HTR-8/SVneo (cell line): ENCODE measurements at regions not wholly inside any gene's neighbourhood (a gene's known extent, or its start where the extent isn't known, plus 50 kb on each side); places are given as distances from the start of the nearest gene placed in this dataset.
"Not testable (repeated sequence)": the region's sequence is repeated elsewhere in the genome, so short reads cannot be mapped to it uniquely, and the experiment has no call there.

Source experiments
- DNase-seq: peaks from one replicate; pipeline ENCODE4 v3.0.0; 2011; ENCODE audit warnings: low spot score, mixed read lengths; ENCODE audit not compliant: insufficient read length
- FAIRE-seq: peaks from 2 replicates; lab custom pipeline; 2011; peaks lifted over from hg19 to GRCh38; lab: Jason Lieb, UNC

DNA sequence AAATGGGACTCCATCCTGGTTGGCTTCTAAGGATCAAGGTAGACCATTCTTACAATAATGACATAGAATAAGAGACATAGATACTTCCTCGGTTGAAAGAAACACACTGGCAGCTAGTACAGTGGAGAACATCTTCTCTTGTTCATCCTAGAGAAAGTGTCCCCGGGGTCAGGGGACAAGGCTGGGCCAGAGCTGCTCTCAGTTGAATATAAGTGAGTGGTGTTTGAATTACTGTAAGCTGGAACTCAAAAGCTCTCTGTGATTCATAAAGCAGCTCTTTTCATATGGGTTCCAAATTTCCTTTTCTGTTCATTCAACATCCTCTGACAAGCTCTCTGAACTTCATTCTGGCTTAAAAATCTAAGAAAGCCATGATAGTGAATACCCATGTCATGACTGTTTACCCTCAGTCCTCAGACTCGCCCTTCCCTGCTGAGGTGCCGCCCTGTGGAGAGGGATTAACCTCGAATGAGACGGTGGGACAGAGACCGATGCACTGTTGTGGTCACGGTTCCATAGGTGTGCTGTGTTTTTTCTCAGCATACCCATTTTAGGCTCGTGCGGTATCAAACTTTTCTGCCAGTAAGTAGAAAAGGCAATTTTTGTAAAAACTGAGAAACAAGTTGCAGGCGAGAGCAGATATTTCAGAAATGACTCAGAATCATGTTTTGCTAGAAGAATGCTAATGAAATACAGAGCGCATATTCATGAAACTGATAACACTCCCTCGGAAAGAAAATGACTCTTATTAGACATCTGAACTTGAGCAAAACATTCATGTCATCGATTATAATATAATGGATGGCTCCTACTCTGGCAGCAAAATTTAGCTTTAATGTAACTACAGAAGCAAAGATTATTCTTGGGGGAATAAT lies 351.1 kb downstream of the ANAPC1 start:
- FAIRE-seq, result peak; percentile 59
- DNase-seq, result not testable (repeated sequence)

DNA sequence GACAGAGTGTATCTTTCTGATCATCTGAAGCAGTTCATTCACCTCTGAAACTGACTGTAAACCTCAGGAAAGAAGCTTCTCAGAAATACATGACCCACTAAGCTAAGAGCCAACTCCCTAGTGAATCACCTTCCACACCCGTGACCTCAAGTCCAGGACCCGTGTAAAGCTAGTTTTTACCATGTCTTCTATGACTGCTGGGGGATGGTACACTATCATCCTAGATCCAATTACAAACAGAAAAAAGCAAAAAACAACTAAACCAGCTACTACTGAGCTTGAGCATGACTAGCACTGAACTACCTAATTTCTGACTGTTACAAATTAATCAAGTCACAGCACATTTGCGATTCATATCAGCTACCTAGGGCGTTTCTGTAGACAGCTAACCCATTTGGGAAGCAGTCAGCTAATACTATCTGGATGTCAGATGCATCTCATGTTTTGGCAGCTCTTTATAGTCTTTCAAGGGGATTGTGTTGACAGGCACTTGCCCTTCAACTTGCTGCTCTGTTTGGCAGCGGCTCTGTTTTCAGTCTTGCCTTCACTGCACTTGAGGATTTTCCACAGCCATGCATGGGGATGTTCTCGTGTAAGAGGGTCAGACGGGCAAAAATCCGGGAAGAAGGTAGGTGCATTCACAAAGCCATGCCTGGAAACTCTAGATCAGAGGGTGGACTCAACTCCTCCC lies 350.3 kb downstream of the ANAPC1 start:
- DNase-seq, result not testable (repeated sequence)

DNA sequence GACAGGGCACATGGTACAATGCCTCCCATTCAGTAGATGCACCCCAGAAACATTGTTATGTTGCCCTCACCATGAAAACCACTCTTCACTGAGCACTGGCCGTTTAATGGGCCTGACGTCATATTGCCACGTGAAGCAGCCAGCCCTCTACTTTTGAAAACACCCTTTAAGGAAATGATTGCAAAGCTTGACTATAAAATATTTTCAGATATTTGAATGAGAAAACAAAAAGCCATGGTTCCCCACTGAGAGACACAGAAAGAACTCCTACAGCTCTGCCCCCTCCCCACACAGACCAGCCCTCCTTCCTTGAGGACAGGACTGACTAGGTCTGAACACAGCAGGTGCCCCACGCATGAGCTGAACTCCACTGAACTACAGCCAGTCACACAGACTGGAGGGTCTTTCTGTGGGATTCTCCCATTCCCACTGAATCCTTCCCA lies 349.1 kb downstream of the ANAPC1 start:
- FAIRE-seq (no peak), DNase-seq (no peak)

More for the DNA sequence above, 350.3 kb downstream of the ANAPC1 start:
- FAIRE-seq, result peak; percentile 20

DNA sequence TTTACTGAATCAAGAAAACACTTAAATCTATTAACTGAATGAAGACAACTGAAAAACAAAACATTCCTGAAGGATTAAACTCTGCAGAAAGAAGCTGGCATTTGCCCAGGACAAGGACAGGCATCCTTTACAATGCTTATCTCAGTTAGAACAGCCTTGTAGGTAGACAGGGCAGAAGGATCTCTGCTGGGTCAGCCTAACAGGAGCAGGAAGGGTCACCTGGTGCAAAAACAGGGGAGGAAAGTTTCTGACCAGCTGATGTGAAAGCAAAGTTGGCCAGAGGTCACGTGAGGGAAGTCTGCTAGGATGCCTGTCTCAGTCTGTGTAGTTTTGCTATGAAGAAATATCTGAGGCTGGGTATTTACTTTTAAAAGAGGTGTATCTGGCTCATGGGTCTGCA lies 348.6 kb downstream of the ANAPC1 start:
- FAIRE-seq, result no peak
- peak; percentile 7 for DNase-seq

DNA sequence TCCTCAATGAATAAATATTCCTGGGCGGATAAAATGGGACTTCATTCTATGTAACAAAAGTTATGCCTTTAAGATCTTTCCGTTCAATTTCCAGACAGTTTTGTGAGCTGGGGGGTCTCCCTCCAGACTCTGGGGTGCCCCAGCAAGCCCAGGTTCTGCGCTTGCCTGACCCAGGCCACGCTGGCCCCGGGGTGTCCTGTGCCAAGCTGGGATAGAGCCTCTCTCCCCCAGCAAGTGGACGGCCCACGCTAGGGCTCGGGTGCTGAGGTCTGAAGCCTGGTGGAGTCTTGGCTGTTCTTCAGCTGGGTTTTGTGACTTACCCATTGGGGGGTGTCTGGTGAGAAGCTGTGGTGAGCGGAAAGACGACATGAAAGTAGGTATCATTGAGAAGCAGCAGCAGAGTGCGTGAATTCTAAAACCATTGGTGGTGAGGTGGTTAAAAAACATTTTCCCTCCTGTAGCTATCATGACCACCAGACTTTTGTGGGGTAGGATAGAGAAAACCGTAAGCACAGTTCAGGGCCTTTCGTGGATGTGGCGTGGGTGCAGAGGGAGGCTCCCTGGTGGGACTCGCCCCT lies 346.8 kb downstream of the ANAPC1 start:
- no peak for FAIRE-seq
- DNase-seq, result no peak

DNA sequence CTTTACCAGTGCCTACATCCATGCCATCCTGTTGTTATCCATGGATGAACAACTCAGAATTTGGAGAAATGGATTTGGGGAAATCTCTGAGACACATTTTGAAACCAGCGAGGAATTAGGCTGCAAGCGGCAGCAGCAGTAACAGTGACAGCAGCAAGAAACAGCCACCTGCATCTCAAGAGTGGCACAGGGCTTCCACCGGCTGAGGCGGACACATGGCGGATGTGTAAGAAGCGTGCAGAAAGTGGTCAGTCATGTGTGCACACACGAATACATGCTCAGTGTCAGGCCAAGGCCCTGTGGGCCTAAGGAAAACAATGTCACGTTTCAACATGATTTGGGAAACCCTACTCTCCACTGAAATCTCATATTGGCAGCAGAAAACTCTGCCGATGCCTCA lies 344.0 kb downstream of the ANAPC1 start:
- peak; percentile 16 for FAIRE-seq
- not testable (repeated sequence) for DNase-seq

DNA sequence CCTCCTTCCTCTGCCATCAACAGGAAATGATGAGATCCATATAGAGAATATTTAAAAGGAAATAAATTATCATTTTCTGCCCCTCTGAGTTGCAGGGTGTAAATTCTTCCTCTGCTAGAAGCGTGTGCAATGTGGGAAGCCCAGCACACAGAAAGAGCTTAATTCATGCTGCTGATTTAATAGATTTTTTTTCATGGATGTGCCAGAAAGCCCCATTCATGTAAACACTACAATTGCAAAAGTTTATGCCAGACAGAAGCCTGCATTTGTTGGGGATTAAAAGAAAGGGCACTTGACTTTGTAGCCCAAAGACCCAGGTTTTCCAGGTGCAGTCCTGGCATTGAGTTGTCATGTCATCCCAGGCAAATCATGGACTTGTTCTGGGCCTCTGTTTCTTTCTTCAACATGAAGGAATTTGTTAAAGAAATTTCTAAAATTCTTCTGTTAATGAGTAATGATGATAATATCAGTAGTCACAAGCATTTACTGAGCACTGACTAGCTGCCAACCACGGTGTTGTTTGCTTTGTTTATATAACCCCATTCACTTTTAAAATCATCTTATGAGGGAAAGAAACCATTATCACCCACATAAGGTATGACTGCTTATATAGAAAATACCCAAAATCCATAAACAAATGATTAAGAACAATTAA lies 341.7 kb downstream of the ANAPC1 start:
- DNase-seq, result not testable (repeated sequence)
- peak; percentile 9 for FAIRE-seq

DNA sequence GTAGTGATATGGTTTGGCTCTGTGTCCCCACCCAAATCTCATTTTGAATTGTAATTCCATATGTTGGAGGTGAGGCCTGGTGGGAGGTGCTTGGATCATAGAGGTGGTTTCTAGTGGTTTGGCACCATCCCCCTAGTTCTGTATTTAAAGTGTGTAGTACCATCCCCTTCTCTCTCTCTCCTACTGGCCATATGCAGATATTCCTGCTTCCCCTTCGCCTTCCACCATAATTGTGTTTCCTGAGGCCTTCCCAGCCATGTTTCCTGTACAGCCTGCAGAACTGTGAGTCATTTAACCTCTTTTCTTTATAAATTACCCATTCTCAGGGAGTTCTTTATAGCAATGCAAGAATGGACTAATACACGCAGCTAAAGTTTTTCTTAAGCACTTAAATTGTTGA lies 340.0 kb downstream of the ANAPC1 start:
- DNase-seq, FAIRE-seq: not testable (repeated sequence)

DNA sequence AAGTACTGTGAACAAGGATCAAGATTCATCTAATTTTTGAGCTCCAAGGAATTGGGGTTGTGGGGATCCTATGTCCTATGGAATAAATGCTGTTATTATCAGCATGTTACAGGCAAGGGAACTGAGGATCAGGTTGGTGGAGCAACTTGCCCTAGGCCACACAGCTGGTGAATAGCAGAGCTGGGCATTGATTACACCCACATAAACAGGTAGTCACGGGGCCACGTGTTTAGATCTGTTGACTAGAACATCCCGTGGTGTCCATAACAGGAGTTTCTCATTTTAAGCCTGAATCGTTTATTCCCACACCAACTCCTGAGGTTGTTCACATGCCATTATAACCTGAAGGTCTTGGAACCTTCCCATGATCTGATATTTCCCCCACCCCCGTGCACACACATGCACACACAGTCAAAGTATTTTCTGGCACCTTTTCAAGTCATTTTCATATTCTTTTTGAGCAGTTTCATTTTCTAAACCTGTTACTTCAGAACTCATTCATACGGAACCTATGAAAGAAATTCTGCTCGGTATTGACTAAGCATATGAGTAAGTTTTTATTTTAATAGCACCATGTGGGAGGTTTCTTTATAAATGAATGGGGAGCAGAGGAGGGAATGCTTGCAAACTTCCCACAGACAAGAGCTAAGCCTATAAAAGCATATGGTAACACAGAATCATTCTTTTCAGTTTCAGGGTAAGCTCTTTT lies 338.1 kb downstream of the ANAPC1 start:
- FAIRE-seq, DNase-seq: not testable (repeated sequence)

DNA sequence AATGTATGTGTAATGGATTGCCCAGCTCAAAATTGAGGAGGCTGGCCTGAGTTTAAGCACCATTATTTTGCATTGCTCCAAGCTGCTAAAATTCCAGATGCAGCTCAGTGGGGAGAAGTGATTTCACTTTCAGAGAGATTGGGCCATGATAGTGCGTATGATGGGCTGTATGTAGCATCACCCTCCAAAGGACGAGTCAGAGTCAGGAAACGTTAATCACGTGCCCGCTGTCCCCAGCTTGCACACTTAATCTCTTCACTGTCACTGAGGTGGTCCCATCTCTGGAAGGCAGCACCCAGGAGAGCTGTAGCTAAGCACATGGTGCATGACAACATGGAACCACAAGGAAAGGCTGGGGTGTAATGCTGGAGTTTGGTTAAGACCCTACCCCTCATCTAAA lies 337.4 kb downstream of the ANAPC1 start:
- FAIRE-seq, result not testable (repeated sequence)

DNA sequence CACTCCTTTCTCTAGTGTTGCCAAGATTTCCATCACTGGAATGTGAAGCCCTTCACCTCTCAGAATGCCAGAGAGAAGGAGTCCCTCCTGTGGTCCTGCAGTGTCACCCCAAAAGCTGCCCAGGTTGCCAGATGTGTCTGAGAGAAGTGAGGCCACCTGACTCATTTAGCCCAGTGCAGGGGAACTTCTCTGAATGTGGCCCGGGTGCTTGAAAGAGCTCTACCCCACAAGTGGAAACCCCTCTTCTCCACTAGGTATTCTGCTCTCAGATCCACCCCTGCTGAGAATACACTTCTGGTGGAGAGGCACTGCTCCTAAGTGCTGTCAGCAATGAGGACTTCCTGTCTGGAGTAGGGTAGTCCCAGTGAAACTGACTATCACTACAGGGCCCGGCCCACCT lies 334.8 kb downstream of the ANAPC1 start:
- not testable (repeated sequence) for FAIRE-seq, DNase-seq

More for the DNA sequence above, 337.4 kb downstream of the ANAPC1 start:
- DNase-seq, result not testable (repeated sequence)

DNA sequence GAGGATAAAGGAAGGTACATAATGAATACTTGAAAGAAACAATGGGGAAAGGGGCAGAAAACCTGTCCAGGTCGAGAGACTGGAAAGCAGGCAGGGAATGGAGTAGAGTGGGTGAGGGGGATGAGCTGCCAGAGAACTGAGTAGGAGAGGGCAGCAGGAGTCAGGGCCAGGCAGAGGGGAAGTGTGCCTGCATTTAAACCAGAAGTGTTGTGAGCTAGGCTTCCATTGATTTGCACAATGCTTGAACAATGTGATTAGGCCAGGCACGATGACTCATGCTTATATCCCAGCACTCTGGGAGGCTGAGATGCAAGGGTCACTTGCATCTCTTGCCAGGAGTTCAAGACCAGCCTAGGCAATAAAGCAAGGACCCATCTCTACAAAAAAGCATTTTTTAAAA lies 332.6 kb downstream of the ANAPC1 start:
- not testable (repeated sequence) for DNase-seq
- peak; percentile 66 for FAIRE-seq

DNA sequence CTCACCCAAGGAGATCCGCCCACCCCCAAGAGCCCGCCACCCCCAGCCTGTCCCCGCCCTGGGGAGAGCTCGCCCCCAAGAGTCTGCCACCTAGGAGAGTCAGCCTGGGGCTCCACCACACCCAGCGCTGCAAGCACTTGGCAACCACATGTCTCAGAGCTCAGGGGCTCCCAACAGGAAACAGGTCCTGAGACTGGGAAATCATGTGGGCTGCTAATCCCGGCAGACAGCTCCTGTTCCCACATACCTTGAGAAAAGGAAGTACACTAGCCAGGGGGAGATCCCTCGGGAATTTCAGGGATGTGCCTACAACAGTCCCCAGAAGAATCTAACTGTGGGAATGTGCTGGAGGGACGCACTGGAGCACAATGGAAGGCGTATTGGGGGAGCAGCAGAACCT lies 331.4 kb downstream of the ANAPC1 start:
- FAIRE-seq, DNase-seq: not testable (repeated sequence)

DNA sequence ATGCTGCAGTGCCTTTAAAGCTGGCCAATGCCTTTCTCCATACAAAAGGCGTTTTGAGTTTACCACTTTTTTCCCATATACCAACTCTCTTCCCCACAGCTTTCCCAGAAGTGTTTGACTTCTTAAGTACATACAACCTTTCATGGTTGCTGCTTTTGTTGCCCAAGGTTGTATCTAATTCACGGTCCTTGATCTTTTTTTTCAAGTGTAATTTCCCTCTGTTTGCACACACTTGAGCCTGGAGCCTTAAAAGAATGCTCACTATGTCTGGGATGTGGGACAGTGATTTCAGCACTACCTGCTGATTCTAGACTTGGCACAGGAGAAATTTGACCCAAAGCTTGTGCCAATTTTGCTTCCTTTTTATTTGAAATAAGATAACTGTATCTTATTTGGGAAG lies 324.7 kb downstream of the ANAPC1 start:
- not testable (repeated sequence) for DNase-seq, FAIRE-seq

DNA sequence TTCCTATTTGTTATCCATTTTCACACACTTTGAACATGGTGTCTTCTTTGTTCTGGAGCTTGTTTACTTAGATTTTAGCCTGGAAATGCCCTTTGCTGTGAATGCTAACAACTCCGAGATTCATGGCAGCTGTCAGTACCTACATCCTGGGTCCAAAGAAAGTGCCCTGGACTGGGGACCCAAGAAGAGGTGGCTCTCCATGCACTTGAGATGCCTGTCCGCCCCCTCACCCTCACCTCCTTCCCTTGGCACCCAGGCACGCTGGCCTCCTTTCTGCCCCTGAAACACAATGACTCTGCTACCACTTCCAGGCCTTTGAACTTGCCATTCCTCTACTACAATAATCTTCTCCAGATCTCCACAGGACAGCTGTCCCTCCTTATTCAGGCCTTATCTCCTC lies 324.2 kb downstream of the ANAPC1 start:
- DNase-seq, FAIRE-seq: not testable (repeated sequence)

DNA sequence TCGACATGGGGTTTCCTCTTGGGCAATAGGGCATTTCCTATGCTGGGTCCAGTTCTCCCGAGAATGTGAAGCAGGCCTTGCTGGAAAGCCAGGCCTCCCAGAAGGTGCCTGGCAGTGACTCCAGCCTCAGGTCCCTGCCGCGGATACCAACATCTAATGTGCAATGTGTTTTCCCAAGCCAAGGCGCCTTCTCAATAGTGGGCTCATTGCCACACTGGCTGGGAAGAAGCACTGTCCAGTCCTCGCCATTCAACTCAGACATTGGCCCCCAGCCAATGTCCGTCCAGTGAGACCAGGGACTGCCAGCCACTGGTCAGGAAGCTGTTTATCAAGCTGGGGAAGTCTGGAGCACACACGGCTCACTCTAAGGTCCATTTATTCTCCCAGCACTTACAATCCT lies 317.9 kb downstream of the ANAPC1 start:
- FAIRE-seq, DNase-seq: not testable (repeated sequence)

DNA sequence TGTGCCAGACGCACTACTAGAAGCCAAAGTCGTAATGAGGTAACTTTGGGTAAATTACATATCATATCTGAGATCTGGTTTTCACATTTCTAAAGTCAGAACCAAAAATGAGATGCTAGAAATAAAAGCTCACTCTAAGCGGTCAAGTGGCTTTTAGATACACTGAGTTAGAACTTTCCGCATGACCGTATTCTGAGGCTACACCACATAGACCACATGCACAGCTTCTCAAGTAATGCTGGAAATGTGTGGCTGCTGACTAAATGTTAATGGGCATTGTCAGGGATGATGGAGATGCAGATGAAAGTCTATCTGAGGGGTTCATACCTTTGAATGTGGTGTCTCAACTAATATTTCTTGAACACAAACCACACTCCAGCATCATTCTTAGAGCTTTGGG lies 316.8 kb downstream of the ANAPC1 start:
- FAIRE-seq, result peak; percentile 46
- DNase-seq, result not testable (repeated sequence)

DNA sequence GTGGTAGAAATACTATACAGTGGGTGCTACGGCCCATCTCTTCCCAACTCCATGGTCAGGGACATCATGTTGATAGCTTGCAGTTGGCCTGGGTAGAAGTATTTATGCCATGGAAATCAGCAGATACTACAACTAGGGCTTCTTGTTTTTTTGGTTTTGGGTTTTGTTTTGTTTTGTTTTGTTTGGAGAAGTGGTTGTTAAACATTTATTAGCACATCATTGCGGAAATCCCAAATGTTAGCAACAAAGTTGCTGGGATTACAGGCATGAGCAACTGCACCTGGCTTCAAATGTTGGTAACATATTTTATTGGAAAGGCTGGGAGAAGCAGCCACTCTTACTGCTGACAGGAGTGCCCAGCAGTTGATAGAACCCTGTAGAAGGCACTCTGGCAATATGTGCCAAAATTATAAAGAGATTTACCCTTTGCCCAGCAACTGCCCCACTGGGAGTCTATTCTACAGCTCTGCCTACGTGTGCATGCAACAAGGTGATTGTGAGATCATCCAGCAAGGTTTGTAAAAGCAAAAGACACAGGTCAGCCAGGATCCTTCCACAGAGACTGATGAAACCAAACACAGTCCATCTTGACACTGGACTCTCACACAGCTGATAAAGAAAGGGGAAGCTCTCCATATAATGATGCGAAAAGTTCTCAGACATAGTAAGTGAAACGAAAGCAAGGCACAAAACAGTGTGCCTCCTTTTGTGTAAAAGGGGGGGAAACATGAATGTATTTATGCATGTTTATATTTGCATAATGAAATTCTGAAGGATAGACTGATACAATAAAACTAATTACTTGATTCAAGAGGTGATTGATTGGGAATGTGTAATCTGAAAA lies 314.4 kb downstream of the ANAPC1 start:
- not testable (repeated sequence) for FAIRE-seq, DNase-seq
